Mucosa of stomach (tissue), 1 donor: ENCODE measurements at regions not wholly inside any gene's neighbourhood (a gene's known extent, or its start where the extent isn't known, plus 50 kb on each side); places are given as distances from the start of the nearest gene placed in this dataset.
"Not testable (repeated sequence)": the region's sequence is repeated elsewhere in the genome, so short reads cannot be mapped to it uniquely, and the experiment has no call there.

Experiments
- H3K27me3 ChIP-seq: one replicate; pipeline ENCODE4 v1.7.0; 2013; ENCODE audit warnings: mild to moderate bottlenecking, low read length; ENCODE audit not compliant: control insufficient read depth, insufficient read depth
- H3K36me3 ChIP-seq: one replicate; pipeline ENCODE4 v1.7.0; 2013; ENCODE audit warnings: low read length; ENCODE audit not compliant: control insufficient read depth, insufficient read depth
- H3K4me1 ChIP-seq: one replicate; pipeline ENCODE4 v1.7.0; 2013; ENCODE audit warnings: mild to moderate bottlenecking, low read length; ENCODE audit not compliant: control insufficient read depth, insufficient read depth
- H3K4me3 ChIP-seq: one replicate; pipeline ENCODE4 v1.7.0; 2013; ENCODE audit warnings: low read length
- H3K9ac ChIP-seq: one replicate; pipeline ENCODE4 v1.7.0; 2013; ENCODE audit warnings: mild to moderate bottlenecking, low read length, moderate library complexity
- H3K9me3 ChIP-seq: one replicate; pipeline ENCODE4 v1.7.0; 2013; ENCODE audit warnings: mild to moderate bottlenecking, low read length, moderate library complexity; ENCODE audit not compliant: control insufficient read depth
- donor health status: Pancreatic carcinoma.

DNA sequence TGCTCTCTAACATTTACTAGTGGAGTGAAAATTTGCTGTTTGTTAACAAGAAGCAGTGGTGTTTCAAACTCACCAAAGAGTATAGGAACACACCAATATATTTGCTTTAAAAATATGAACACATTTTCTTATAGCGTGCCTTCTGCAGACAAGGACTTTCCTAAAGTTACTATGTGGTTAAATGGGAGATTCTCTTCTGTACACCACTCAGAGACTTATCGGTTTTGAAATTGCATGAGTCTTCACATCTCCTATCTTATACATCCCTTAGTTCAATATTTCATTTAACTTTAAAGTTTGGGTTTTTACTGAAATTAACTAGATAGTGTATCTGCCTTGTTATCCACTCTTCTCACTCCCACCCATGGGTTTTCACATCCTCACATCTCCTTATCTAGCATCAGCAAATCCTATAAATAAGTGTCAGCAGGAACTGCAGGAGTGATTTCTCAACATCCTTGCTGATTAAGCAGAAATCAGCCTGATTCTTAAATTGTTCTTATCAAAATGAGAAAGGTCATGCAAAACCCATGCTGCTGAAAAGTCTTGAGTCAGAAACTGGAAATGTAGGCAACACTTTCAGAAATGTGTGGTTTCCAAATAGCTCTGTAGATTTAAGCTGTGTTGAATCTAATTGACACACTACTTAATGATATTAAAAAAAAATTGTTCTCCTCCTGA, 1075.6 kb upstream of the GJE1 start:
- H3K36me3 ChIP-seq = no peaks in the 10 kb centered on the region
- H3K4me3 ChIP-seq = no peak overlapping the region
- no peaks in the 10 kb centered on the region for H3K4me1 ChIP-seq
- H3K9me3 ChIP-seq = no peaks in the 10 kb centered on the region
- no peak overlapping the region for H3K9ac ChIP-seq
- H3K27me3 ChIP-seq = no peaks in the 10 kb centered on the region

DNA sequence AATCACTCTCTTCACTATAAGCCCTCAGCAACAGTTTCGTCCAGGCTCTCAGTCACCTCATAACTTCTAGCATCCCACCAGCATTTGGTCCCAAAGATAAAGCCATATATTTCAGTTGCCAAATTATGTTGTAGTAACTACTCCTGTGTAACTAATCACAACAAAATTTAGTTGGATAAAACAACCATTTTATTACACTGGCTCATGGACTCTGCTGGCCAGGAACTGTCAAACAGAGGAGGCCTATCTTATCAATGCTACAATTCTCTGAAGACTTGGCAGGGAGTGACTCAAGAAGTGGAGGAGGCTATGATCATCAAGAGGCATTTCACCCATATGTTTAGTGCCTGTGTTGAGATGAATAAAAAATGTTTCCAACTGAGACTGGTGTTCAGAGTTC, 1082.3 kb upstream of the GJE1 start:
- Histone ChIP-seq H3K4me3 (no peak overlapping the region), H3K9me3 (no peaks in the 10 kb centered on the region), H3K27me3 (no peaks in the 10 kb centered on the region), H3K4me1 (no peaks in the 10 kb centered on the region), H3K9ac (no peak overlapping the region), H3K36me3 (no peaks in the 10 kb centered on the region)

DNA sequence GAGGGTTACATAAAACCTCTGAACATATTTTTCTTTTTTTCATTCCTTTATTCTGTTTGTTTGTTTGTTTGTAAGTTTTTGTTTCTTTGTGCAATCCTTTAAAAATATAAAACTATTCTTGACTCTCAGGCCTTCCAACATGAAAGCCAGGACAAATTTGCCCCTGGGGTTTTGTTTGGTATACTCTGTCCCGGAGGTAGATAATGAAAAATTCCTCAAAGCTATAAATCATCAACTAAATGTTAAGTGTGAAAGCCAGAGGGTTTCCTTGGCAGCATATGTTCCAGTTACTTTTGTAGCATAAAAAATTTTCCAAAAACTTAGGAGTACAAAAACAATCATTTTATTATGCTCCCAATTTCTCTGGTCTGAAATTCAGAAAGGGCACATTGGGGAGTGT, 1084.3 kb upstream of the GJE1 start:
- H3K4me3 ChIP-seq = no peak overlapping the region

DNA sequence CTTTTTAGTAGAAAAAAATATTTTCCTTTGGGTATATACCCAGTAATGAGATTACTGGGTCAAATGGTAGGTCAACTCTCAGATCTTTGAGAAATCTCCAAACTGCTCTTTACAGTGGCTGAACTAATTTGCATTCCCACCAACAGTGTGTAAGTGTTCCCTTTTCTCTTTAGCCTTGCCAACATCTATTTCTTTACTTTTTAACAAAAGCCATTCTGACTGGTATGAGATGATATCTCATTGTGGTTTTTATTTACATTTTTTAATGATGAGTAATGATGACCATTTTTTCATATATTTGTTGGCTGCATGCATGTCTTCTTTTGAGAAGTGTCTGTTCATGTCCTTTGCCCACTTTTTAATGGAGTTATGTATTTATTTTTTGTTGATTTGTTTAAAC, 1086.2 kb upstream of the GJE1 start:
- not testable (repeated sequence) for H3K4me1 ChIP-seq, H3K36me3 ChIP-seq, H3K27me3 ChIP-seq

More for the DNA sequence above, 1084.3 kb upstream of the GJE1 start:
- Histone ChIP-seq H3K27me3 (no peaks in the 10 kb centered on the region), H3K4me1 (no peaks in the 10 kb centered on the region), H3K9me3 (no peaks in the 10 kb centered on the region), H3K36me3 (no peaks in the 10 kb centered on the region), H3K9ac (no peak overlapping the region)

DNA sequence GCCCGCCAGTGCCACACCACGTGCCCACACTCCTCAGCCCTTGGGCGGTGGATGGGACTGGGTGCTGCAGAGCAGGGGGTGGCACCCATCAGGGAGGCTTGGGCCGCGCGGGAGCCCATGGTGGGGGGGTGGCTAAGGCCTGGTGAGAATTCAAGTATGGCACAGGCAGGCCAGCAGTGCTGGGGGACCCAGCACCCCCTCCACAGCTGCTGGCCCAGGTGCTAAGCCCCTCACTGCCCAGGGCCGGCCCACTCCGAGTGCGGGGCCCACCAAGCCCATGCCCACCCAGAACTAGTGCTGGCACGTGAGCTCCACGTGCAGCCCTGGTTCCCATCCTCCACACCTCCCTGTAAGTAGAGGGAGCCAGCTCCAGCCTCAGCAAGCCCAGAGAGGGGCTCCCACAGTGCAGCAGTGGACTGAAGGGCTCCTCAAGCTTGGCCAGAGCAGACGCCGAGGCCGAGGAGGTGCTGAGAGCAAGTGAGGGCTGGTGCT, 1091.1 kb upstream of the GJE1 start:
- Histone ChIP-seq H3K9ac (no peak overlapping the region), H3K27me3 (no peaks in the 10 kb centered on the region), H3K36me3 (no peaks in the 10 kb centered on the region), H3K4me1 (no peaks in the 10 kb centered on the region), H3K9me3 (no peaks in the 10 kb centered on the region), H3K4me3 (no peak overlapping the region)

More for the DNA sequence above, 1086.2 kb upstream of the GJE1 start:
- H3K9ac ChIP-seq, H3K4me3 ChIP-seq, H3K9me3 ChIP-seq: not testable (repeated sequence)

DNA sequence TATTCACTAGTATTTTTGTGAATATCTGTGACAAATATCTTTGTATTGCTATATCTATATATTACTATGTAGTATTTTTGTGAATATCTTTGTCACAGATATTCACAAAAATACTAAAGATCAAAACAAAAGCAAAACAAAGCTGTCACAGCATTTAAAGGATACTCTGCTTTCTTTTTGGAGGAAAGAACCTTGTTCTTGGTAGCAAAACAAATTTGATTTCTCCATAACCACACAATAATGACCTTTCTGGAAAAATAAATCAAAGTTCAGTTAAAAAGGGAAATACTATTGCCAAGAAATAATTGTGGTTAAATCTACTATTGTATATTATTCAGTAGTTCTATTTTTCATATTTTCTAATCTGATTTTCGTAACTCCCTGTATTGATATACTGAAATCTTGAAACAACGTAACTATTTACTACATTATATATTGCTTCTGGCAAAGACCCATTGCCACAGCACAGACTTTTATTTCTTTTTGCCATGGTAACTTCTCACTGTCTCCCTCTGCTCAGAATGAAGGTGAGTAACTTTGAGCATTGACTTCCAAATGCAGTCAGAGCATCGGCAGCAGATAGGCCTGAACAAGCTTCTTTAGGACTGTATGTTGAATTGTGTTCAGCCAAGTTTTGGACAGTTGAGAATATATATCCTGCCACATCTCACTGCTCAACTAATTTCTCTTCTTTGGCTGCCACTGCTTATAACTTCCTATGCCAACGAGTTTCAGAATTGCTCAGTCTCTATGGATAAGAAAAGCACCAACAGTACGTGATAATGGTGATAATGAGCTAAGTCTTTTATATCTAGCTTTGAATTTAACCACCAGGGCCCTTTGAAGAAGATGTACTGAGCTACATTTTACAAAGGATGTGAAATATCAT, 1097.2 kb upstream of the GJE1 start:
- no peak overlapping the region for H3K4me3 ChIP-seq
- no peaks in the 10 kb centered on the region for H3K9me3 ChIP-seq
- H3K4me1 ChIP-seq = no peaks in the 10 kb centered on the region
- H3K9ac ChIP-seq = no peak overlapping the region
- no peaks in the 10 kb centered on the region for H3K27me3 ChIP-seq
- H3K36me3 ChIP-seq = no peaks in the 10 kb centered on the region

DNA sequence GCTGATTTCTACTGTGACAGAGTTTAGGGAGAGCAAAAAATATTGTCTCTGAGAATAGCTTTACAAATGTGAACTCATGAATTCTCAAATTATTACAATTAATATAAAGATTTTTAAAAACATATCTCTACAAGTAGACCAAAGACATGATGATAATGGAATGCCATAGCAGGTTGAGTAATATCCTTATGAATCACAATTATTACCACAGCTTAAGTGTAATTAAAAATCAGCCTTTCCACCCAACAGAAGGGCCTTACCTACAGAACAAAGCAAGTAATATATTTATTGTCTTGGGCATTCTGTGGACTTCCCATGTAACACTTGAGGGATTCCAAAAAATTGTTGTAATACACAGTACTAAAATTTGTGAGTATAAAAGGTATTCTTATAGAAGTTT, 1099.6 kb upstream of the GJE1 start:
- H3K36me3 ChIP-seq = no peaks in the 10 kb centered on the region
- H3K9ac ChIP-seq = no peak overlapping the region
- no peak overlapping the region for H3K4me3 ChIP-seq
- no peaks in the 10 kb centered on the region for H3K27me3 ChIP-seq
- no peaks in the 10 kb centered on the region for H3K4me1 ChIP-seq
- H3K9me3 ChIP-seq = no peaks in the 10 kb centered on the region

DNA sequence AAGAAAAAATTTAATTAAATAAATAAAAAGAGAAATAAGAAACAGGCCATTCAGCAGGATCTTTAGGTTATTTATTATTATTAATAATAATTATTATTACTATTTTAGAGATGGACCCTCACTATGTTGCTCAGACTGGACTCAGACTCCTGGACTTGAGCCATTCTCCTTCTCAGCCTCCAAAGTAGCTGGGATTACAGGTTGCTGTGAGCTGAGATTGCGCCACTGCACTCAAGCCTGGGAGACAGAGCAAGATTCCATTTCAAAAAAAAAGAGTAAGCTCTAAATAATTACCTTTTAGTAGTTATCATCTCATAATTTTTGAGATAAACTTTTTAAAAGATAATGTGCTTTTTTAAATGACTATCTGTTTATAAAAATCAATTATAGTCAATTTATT, 1102.8 kb upstream of the GJE1 start:
- no peak overlapping the region for H3K4me3 ChIP-seq
- H3K27me3 ChIP-seq = no peaks in the 10 kb centered on the region
- no peaks in the 10 kb centered on the region for H3K9me3 ChIP-seq
- H3K9ac ChIP-seq = no peak overlapping the region
- no peaks in the 10 kb centered on the region for H3K4me1 ChIP-seq
- H3K36me3 ChIP-seq = no peaks in the 10 kb centered on the region

DNA sequence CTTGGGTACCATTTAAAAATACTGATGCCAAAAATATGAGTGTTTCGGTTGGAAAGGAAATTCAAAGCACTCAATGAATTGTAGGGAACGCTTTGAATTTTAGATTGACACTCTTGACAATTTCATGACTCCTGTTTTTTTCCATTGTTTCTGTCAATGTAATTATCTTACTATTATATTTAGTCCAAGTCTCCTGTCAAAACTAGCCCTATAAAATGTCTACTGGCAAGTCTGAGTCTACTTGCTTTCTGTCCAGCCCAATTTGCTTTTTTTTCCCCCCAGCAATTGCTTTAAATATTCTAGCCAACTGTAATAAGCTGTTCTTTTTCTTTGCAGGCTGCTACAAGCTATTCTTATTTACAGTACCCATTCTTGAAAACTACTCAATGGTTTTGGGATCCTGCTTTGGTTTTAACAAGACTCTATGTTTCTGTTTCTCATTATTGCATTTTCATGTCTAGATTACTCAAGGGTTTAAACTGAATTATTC, 1103.9 kb upstream of the GJE1 start:
- Histone ChIP-seq H3K27me3 (no peaks in the 10 kb centered on the region), H3K4me3 (no peak overlapping the region), H3K4me1 (no peaks in the 10 kb centered on the region), H3K9ac (no peak overlapping the region), H3K36me3 (no peaks in the 10 kb centered on the region), H3K9me3 (no peaks in the 10 kb centered on the region)

DNA sequence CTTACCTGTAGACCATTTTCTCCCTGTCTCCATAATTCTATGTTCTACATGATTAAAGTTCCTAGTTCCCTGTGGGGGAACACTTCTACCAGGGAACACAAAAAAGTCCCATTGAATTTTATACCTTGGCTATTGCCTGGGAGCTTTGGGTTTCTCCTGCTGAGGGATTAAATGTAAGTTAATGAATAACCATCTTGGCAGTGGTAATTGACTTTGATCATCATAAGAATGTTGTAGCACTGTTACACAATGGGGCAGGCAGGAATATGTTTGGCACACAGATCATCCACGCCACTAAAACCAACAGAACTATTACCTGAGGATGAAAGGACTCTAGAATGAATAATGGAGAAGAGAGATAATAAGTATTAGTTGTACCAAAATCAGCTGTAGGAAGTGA, 1106.2 kb upstream of the GJE1 start:
- Histone ChIP-seq H3K9ac (no peak overlapping the region), H3K4me3 (no peak overlapping the region), H3K36me3 (no peaks in the 10 kb centered on the region), H3K4me1 (no peaks in the 10 kb centered on the region), H3K27me3 (no peaks in the 10 kb centered on the region), H3K9me3 (no peaks in the 10 kb centered on the region)

DNA sequence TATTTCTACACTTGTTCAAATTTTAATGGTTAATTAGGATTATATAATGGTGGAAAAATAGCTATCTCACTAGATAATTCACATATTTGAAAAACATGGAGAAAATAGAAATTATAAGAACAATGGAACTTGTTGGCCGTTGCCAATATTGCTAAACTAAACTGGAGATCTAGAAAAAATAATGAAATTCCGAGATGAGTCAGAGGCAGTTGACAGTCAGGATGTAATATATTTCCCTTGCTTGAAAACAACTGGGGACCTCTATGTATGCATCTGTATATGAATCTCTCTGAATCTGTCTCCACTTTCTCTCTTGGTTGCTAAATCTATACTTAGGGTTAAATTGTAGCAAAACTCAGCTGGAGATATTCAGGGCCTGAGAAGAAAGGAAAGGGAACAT, 1108.2 kb upstream of the GJE1 start:
- H3K4me3 ChIP-seq = no peak overlapping the region
- no peaks in the 10 kb centered on the region for H3K27me3 ChIP-seq
- no peaks in the 10 kb centered on the region for H3K36me3 ChIP-seq
- no peaks in the 10 kb centered on the region for H3K9me3 ChIP-seq
- H3K9ac ChIP-seq = no peak overlapping the region
- no peaks in the 10 kb centered on the region for H3K4me1 ChIP-seq

DNA sequence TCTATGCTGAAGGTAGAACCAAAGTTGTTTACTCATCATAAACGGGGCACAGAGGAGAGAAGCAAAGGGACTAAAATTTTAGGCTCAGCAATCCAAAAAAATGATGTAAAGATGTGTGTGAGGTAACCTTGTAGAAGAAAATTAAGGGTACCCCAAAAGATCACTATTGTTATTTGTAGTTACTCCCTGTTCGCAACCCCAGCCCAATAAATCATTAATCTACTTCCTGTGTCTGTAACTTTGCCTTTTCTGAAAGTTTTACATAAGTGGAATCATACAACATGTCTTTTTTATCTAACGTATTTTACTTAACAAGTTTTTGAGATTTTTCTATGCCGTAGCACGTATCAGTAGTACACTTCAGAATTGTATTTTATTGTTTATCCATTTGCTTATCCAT, 1114.8 kb upstream of the GJE1 start:
- Histone ChIP-seq H3K9ac (no peak overlapping the region), H3K4me1 (no peaks in the 10 kb centered on the region), H3K4me3 (no peak overlapping the region), H3K9me3 (no peaks in the 10 kb centered on the region), H3K36me3 (no peaks in the 10 kb centered on the region), H3K27me3 (no peaks in the 10 kb centered on the region)
